GM18858 (cell line): ENCODE measurements at regions not wholly inside any gene's neighbourhood (a gene's known extent, or its start where the extent isn't known, plus 50 kb on each side); places are given as distances from the start of the nearest gene placed in this dataset.

Source experiments
- ATAC-seq: cut with Tn5 transposase; IDR thresholded peaks from one replicate; pipeline ENCODE4 v1.9.1; 2021; ENCODE audit not compliant: unreplicated experiment

- ATAC-seq: no peak
Observed at GRCh38 chr4:62914758-62915157, 1494.5 kb downstream of the TECRL start.

GRCh38 chr4:62913065-62913464 is 1496.2 kb downstream of the TECRL start:
- no peak for ATAC-seq

GRCh38 chr4:62912531-62912930 is 1496.7 kb downstream of the TECRL start:
- no peak for ATAC-seq

GRCh38 chr4:62909238-62909637 is 1500.0 kb downstream of the TECRL start:
- ATAC-seq: no peak

- no peak for ATAC-seq
Observed at GRCh38 chr4:62901101-62901500, 1508.1 kb downstream of the TECRL start.

- no peak for ATAC-seq
Observed at GRCh38 chr4:62899646-62900364, 1509.4 kb downstream of the TECRL start.

- no peak for ATAC-seq
Observed at GRCh38 chr4:62898115-62898514, 1511.1 kb downstream of the TECRL start.

- ATAC-seq: no peak
Observed at GRCh38 chr4:62896721-62897120, 1512.5 kb downstream of the TECRL start.

GRCh38 chr4:62881901-62882300 is 1527.3 kb downstream of the TECRL start:
- no peak for ATAC-seq

GRCh38 chr4:62881210-62881609 is 1528.0 kb downstream of the TECRL start:
- no peak for ATAC-seq

GRCh38 chr4:62872856-62873255 is 1536.4 kb downstream of the TECRL start:
- no peak for ATAC-seq

GRCh38 chr4:62871078-62871477 is 1538.2 kb downstream of the TECRL start:
- no peak for ATAC-seq

- ATAC-seq: no peak
Observed at GRCh38 chr4:62870451-62870850, 1538.8 kb downstream of the TECRL start.

- no peak for ATAC-seq
Observed at GRCh38 chr4:62865261-62865660, 1544.0 kb downstream of the TECRL start.

- ATAC-seq: no peak
Observed at GRCh38 chr4:62849696-62850095, 1559.6 kb downstream of the TECRL start.

- ATAC-seq: no peak
Observed at GRCh38 chr4:62835631-62836030, 1573.6 kb downstream of the TECRL start.

GRCh38 chr4:62822306-62822705 is 1586.9 kb downstream of the TECRL start:
- ATAC-seq: no peak

- no peak for ATAC-seq
Observed at GRCh38 chr4:62816566-62816965, 1592.7 kb downstream of the TECRL start.

GRCh38 chr4:62814510-62815047 is 1594.7 kb downstream of the TECRL start:
- no peak for ATAC-seq

- ATAC-seq: no peak
Observed at GRCh38 chr4:62806816-62807215, 1602.4 kb downstream of the TECRL start.

- ATAC-seq: no peak
Observed at GRCh38 chr4:62804075-62804474, 1603.9 kb downstream of the ADGRL3 start.

GRCh38 chr4:62797221-62797620 is 1597.1 kb downstream of the ADGRL3 start:
- ATAC-seq: no peak

GRCh38 chr4:62791386-62791785 is 1591.3 kb downstream of the ADGRL3 start:
- no peak for ATAC-seq
